GDM1 (cell line): ENCODE measurements at regions not wholly inside any gene's neighbourhood (a gene's known extent, or its start where the extent isn't known, plus 50 kb on each side); places are given as distances from the start of the nearest gene placed in this dataset.
"Not testable (repeated sequence)": the region's sequence is repeated elsewhere in the genome, so short reads cannot be mapped to it uniquely, and the experiment has no call there.

Experiments used
- DNase-seq: peaks from one replicate; lab custom pipeline; 2025; lab: John Stamatoyannopoulos, UW

- DNase-seq: no peak
These were observed 124.8 kb downstream of the BDH1 start for GRCh38 chr3:197430934-197431333.

- no peak for DNase-seq
These were observed 125.3 kb downstream of the BDH1 start for GRCh38 chr3:197430502-197430901.

GRCh38 chr3:197428952-197429351 is 126.8 kb downstream of the BDH1 start:
- DNase-seq: no peak

GRCh38 chr3:197428117-197428801 is 127.5 kb downstream of the BDH1 start:
- DNase-seq: no peak

GRCh38 chr3:197427021-197427420 is 128.6 kb upstream of the DLG1 start:
- DNase-seq: no peak

GRCh38 chr3:197426121-197426566 is 127.7 kb upstream of the DLG1 start:
- no peak for DNase-seq

GRCh38 chr3:197425485-197426120 is 127.2 kb upstream of the DLG1 start:
- no peak for DNase-seq

- DNase-seq: no peak
These were observed 126.5 kb upstream of the DLG1 start for GRCh38 chr3:197424674-197425484.

- no peak for DNase-seq
These were observed 125.9 kb upstream of the DLG1 start for GRCh38 chr3:197424266-197424665.

- no peak for DNase-seq
These were observed 125.0 kb upstream of the DLG1 start for GRCh38 chr3:197423376-197423775.

- DNase-seq: no peak
These were observed 124.1 kb upstream of the DLG1 start for GRCh38 chr3:197422506-197422905.

- no peak for DNase-seq
These were observed 122.6 kb upstream of the DLG1 start for GRCh38 chr3:197421021-197421420.

GRCh38 chr3:197420566-197420965 is 122.2 kb upstream of the DLG1 start:
- DNase-seq: no peak

- DNase-seq: no peak
These were observed 121.7 kb upstream of the DLG1 start for GRCh38 chr3:197420115-197420514.

- DNase-seq: no peak
These were observed 121.3 kb upstream of the DLG1 start for GRCh38 chr3:197419696-197420095.

GRCh38 chr3:197417911-197418618 is 119.7 kb upstream of the DLG1 start:
- DNase-seq: no peak

GRCh38 chr3:197417441-197417840 is 119.0 kb upstream of the DLG1 start:
- DNase-seq: no peak

GRCh38 chr3:197411899-197412298 is 113.5 kb upstream of the DLG1 start:
- DNase-seq: not testable (repeated sequence)

GRCh38 chr3:197410170-197410569 is 111.8 kb upstream of the DLG1 start:
- not testable (repeated sequence) for DNase-seq

- no peak for DNase-seq
These were observed 110.0 kb upstream of the DLG1 start for GRCh38 chr3:197408177-197408957.

- DNase-seq: no peak
These were observed 109.1 kb upstream of the DLG1 start for GRCh38 chr3:197407526-197407925.
